Hematopoietic multipotent progenitor cell treated with erythropoietin and hydrocortisone succinate and interleukin-3 and kit ligand, for 4 days (in vitro differentiated cells): ENCODE measurements at regions not wholly inside any gene's neighbourhood (a gene's known extent, or its start where the extent isn't known, plus 50 kb on each side); places are given as distances from the start of the nearest gene placed in this dataset.
"Not testable (repeated sequence)": the region's sequence is repeated elsewhere in the genome, so short reads cannot be mapped to it uniquely, and the experiment has no call there.

Experiments used
- DNase-seq: peaks from one replicate; pipeline ENCODE4 v3.0.0-alpha.2; 2015

GRCh38 chr1:146487555-146487954 is 258.7 kb upstream of the NOTCH2NLA start:
- DNase-seq, result not testable (repeated sequence)

- DNase-seq, result not testable (repeated sequence)
Measured at GRCh38 chr1:146487155-146487554, 258.3 kb upstream of the NOTCH2NLA start.

- not testable (repeated sequence) for DNase-seq
Measured at GRCh38 chr1:146486300-146487014, 257.6 kb upstream of the NOTCH2NLA start.

- DNase-seq, result not testable (repeated sequence)
Measured at GRCh38 chr1:146484195-146484594, 255.4 kb upstream of the NOTCH2NLA start.

- DNase-seq, result not testable (repeated sequence)
Measured at GRCh38 chr1:146479188-146479587, 250.4 kb upstream of the NOTCH2NLA start.

- peak; percentile 41 for DNase-seq
Measured at GRCh38 chr1:146478125-146478720, 249.4 kb upstream of the NOTCH2NLA start.

GRCh38 chr1:146475086-146475485 is 246.3 kb upstream of the NOTCH2NLA start:
- not testable (repeated sequence) for DNase-seq

- DNase-seq, result not testable (repeated sequence)
Measured at GRCh38 chr1:146474216-146474615, 245.4 kb upstream of the NOTCH2NLA start.

GRCh38 chr1:146472192-146472861 is 243.5 kb upstream of the NOTCH2NLA start:
- DNase-seq, result peak; percentile 73

GRCh38 chr1:146459939-146460338 is 231.1 kb upstream of the NOTCH2NLA start:
- DNase-seq, result not testable (repeated sequence)

- DNase-seq, result not testable (repeated sequence)
Measured at GRCh38 chr1:146459308-146459707, 230.5 kb upstream of the NOTCH2NLA start.

- DNase-seq, result not testable (repeated sequence)
Measured at GRCh38 chr1:146448877-146449246, 220.0 kb upstream of the NOTCH2NLA start.

GRCh38 chr1:146448212-146448876 is 219.5 kb upstream of the NOTCH2NLA start:
- not testable (repeated sequence) for DNase-seq

GRCh38 chr1:146443871-146444222 is 215.0 kb upstream of the NOTCH2NLA start:
- peak; percentile 2 for DNase-seq

GRCh38 chr1:146443088-146443870 is 214.5 kb upstream of the NOTCH2NLA start:
- not testable (repeated sequence) for DNase-seq

GRCh38 chr1:146438543-146438942 is 209.7 kb upstream of the NOTCH2NLA start:
- not testable (repeated sequence) for DNase-seq

- not testable (repeated sequence) for DNase-seq
Measured at GRCh38 chr1:146416642-146417041, 187.8 kb upstream of the NOTCH2NLA start.

GRCh38 chr1:146415017-146415416 is 186.2 kb upstream of the NOTCH2NLA start:
- DNase-seq, result not testable (repeated sequence)

- DNase-seq, result peak; percentile 1
Measured at GRCh38 chr1:146413911-146414310, 185.1 kb upstream of the NOTCH2NLA start.

- DNase-seq, result not testable (repeated sequence)
Measured at GRCh38 chr1:146411923-146412322, 183.1 kb upstream of the NOTCH2NLA start.

- peak; percentile 84 for DNase-seq
Measured at GRCh38 chr1:146409817-146410441, 181.1 kb upstream of the NOTCH2NLA start.
